ENCODE measurements at regions not wholly inside any gene's neighbourhood (a gene's known extent, or its start where the extent isn't known, plus 50 kb on each side); places are given as distances from the start of the nearest gene placed in this dataset.

- TF ChIP-seq POLR2A (IDR thresholded peaks at IDR 0.05) (no peak), CTCF (IDR thresholded peaks at IDR 0.05) (no peak)
These were observed 454.0 kb upstream of the RGMB start for GRCh38 chr5:98319299-98320011.
